HUDEP-2 (cell line): ENCODE measurements at regions not wholly inside any gene's neighbourhood (a gene's known extent, or its start where the extent isn't known, plus 50 kb on each side); places are given as distances from the start of the nearest gene placed in this dataset.
"Not testable (repeated sequence)": the region's sequence is repeated elsewhere in the genome, so short reads cannot be mapped to it uniquely, and the experiment has no call there.

Experiments used
- DNase-seq, 76 experiments: peaks; one replicate each; lab custom pipeline; 2025; ENCODE audit not compliant: unreplicated experiment in 76 of 76; lab: John Stamatoyannopoulos, UW

DNA sequence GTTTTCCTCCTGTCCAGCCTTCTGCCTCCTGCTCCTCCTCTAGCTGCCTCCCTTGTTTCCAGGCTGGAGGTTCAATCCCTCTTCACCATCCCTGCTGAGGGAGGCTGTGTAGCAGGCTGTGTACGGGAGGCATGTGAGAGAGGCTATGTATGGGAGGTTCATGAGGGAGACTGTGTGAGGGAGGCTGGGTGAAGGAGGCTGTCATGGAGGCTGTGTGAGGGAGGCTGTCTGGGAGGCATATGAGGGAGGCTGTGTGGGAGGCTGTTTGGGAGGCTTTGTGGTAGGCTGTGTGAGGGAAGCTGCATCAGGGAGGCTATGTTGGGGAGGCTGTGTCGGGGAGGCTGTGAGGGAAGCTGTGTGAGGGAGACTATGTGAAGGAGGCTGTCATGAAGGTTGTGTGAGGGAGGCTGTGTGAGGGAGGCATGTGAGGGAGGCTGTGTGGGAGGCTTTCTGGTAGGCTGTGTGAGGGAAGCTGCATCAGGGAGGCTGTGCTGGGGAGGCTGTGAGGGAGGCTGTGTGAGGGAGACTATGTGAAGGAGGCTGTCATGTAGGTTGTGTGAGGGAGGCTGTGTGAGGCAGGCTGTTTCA lies 123.7 kb upstream of the RNF32 start:
- DNase-seq = no peak

GRCh38 chr7:156515911-156516790 lies 124.4 kb upstream of the RNF32 start:
- no peak for DNase-seq

DNA sequence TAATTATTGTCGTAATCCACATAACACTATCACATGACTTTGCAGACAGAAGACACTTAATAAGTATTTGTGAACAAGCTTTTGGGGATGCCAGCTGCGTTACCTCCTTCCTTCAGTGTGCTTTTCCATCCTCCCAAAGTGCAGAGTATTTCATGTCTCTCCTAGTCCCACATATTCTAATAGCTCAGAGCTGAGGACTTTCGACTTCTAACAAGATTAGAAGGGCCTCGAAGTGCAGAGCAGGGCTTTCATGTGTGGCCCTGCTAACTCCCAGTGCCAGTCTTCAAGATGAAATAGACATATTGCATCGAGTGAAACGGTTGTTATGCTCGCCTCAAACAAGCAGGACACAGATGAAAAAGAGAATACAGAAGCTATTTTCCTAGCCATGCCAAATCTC lies 125.7 kb upstream of the RNF32 start:
- DNase-seq = no peak

DNA sequence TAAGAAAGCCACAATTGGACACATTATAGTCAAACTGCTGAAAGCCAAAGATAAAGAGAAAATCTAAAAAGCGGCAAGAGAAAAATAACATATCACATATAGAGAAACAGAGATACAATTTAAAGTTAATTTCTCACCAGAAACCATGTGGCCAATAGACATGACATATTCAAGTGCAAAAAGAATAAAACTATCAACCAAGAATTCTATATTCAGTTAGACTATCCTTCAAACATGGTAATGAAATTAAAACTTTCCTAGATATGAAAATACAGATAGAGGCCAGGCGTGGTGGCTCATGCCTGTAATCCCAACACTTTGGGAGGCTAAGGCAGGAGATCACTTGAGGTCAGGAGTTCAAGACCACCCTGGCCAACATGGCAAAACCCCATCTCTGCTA lies 129.1 kb upstream of the RNF32 start:
- DNase-seq = no peak

DNA sequence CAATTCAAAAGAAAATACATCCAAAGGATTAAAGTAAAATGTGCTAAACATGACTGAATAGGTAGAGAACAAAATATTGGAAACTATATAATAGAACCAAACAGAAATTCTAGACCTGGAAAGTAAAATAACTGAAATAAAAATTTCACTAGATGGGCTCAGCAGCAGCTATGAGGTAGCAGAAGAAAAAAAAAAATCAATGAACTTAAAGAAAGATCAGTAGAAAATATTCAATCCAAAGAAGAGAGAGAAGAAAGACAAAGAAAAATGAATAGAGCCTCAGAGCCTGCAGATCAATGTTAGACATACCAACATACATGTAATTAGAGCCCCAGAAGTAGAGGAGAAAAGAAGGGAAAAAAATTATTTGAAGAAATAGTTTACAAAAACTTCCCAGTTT lies 129.6 kb upstream of the RNF32 start:
- no peak for DNase-seq

GRCh38 chr7:156509216-156509615 lies 131.4 kb upstream of the RNF32 start:
- DNase-seq = no peak

GRCh38 chr7:156505876-156506275 lies 134.7 kb upstream of the RNF32 start:
- DNase-seq = no peak

DNA sequence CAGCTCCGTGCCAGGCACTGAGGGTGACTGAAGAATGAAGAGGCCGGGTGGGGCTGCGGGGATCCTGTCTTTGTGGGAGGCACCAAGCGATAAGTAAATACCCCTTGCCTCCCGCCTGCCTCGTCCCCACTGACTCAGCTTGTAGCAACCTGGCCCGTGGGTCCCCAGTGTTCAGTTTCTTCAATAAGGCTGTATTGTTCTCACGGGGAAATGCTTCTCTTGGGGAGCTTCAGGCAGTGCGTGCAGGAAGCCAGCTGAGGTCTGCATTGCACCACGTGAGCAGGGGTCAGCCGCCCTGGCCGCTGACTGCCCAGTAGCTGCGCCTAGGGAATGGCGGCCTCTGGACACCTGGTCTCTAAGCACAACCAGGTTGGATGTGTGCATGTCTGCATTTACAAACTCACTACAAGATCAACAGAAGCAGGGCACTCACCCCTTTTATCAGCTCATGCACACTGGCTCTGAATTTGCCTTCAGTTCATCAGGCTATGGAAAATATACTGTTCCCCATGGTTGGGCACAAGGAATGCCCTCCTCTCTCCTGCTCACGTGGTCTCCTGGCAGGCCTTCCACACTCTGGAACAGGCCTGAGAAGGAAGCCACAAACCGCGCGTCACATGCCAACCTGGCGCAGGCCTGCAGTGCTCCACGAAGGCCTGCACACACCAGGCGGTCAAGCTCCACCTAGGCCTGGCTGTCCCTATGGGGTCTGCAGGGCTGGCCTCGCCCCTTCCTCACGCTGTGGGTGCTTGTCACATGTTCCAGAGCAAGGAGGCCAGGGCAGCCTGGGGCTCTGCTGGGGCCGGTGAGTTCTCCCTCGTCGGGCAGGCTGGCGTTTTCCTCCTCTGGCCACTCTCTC lies 135.7 kb upstream of the RNF32 start:
- no peak for DNase-seq

DNA sequence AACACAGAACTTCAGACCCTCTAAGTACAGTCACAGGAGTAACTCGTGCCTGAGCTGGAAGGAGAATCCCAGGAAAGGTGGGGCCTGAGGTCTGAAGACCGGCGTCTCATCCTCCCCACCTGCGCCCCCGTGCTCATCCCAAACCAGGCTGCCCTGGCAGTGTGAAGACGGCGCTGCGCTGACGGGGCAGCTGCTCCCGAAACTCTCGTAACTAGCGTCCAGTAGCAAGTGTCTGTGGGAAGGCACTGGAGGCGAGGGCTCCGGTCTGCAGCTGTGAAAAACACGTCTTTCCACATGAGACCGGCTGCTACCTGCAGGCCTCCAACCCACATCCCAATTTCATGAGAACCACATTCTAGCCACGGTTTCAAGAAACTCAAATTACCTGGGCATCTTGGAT lies 136.6 kb upstream of the RNF32 start:
- DNase-seq = no peak

GRCh38 chr7:156503196-156503595 lies 137.4 kb upstream of the RNF32 start:
- no peak for DNase-seq

- DNase-seq = not testable (repeated sequence)
Measured at GRCh38 chr7:156501815-156502214, 138.8 kb upstream of the RNF32 start.

DNA sequence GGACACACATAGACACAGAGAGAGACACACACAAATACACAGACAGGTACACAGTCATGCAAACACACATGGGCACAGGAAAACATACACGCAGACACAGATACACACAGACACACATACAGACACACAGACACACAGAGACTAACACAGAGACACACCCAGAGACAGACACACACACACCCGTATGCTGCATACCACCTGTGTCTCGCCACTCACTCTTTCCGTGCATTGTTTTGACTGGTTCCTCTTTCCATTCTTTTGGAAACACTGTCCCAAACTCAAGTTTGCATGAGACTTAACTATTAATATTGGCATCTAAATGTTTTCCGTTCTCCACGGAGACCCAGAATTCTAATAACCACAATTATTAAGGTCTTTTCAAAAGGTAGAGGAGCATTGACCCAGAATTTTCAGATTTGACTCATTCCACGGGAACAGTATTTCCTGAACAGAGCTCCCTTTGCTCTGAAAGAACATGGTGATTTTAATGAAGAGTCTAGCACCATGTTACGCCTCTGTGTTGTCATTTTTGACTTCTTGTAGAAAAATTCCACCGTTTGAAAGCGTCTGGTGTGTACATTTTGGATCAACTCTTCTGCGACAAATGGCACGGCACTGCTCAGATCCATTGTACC lies 141.2 kb upstream of the RNF32 start:
- no peak for DNase-seq

GRCh38 chr7:156497776-156498509 lies 142.6 kb upstream of the RNF32 start:
- DNase-seq = no peak

DNA sequence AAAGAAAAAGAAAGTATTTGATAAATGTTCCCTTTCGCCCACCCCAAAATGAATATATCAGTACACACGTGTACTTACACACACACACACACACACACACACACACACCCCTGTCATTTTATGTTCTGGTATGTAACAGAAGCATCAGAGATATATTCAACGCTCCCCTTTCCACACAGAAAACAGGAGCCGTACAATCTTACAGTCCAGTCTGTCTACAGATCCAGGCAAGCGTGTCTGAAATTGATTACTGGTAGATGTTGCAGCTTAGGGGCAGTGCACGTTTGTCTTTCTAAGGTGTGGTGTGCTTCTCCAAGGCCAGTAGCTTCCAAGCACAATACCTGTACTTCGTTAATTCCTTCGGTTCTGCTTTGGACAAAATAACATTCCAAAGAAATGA lies 143.7 kb upstream of the RNF32 start:
- DNase-seq = no peak

DNA sequence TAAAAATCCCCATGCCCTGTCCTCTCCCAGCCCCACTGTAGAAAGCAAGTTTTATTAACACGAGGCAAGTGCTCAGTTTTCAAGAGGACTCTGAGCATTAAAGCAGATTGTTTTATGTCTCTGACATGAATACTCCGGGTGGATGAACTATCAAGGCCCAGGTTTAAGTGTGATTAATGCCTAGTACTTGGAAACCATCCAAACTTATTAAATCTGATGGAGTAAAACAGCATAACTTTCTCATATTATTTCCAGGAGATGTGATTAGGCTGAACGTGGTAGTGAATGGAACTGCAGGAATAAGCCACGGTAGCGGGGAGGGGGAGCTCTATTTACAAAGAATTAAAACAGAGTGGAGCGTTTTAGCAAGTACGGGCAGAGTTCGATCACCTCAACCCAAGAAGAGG lies 144.2 kb upstream of the RNF32 start:
- DNase-seq = no peak

GRCh38 chr7:156494960-156495359 lies 145.6 kb upstream of the RNF32 start:
- DNase-seq = no peak

GRCh38 chr7:156493942-156494341 lies 146.6 kb upstream of the RNF32 start:
- DNase-seq = no peak

GRCh38 chr7:156492170-156492569 lies 148.4 kb upstream of the RNF32 start:
- no peak for DNase-seq

DNA sequence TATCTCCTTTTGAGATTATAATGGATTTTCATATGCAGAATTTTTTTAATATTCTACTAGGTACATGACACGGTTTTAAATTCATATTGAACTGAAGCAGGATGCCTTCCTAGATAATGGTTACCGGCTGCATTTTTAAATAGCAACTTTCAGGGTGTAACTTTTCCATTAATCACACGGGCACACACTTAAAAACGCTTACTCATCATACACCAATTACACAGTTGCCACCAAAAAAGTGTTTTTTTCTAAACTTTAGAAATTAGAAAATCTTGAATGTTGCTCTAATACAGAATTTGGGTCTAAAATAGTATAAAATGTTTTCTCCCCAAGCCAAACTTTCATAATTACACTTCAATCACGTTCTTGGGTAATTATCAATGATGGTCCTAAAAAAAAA lies 149.1 kb upstream of the RNF32 start:
- DNase-seq = no peak

- DNase-seq = no peak
Measured at GRCh38 chr7:156490021-156490800, 150.4 kb upstream of the RNF32 start.
